ENCODE measurements at regions not wholly inside any gene's neighbourhood (a gene's known extent, or its start where the extent isn't known, plus 50 kb on each side); places are given as distances from the start of the nearest gene placed in this dataset.
"Not testable (repeated sequence)": the region's sequence is repeated elsewhere in the genome, so short reads cannot be mapped to it uniquely, and the experiment has no call there.

GRCh38 chr17:54680410-54680809 lies 220.2 kb upstream of the TOM1L1 start:
- no peaks in the 10 kb centered on the region for H3K9me3 ChIP-seq (ENCODE audit: severe bottlenecking)
- H3K4me3 ChIP-seq (ENCODE audit: severe bottlenecking): no peak overlapping the region
- TF ChIP-seq CTCF (IDR thresholded peaks at IDR 0.05; ENCODE audit: poor library complexity, severe bottlenecking): no peak
- DNase-seq (ENCODE audit: low spot score) (no peak), ATAC-seq (ENCODE audit: low read depth) (no peak)
- H3K4me1 ChIP-seq (ENCODE audit: insufficient read depth, poor library complexity, severe bottlenecking): no peaks in the 10 kb centered on the region
- H3K36me3 ChIP-seq (ENCODE audit: low read depth): no peaks in the 10 kb centered on the region
- peaks cover 3% of the 10 kb centered on the region for H3K27me3 ChIP-seq (ENCODE audit: insufficient read depth, poor library complexity, severe bottlenecking)
- no peak overlapping the region for H3K27ac ChIP-seq (ENCODE audit: poor library complexity, severe bottlenecking)

GRCh38 chr17:54694287-54694887 lies 206.3 kb upstream of the TOM1L1 start:
- H3K4me3 ChIP-seq (ENCODE audit: severe bottlenecking): no peak overlapping the region
- H3K27ac ChIP-seq (ENCODE audit: poor library complexity, severe bottlenecking): no peak overlapping the region
- no peaks in the 10 kb centered on the region for H3K9me3 ChIP-seq (ENCODE audit: severe bottlenecking)
- H3K27me3 ChIP-seq (ENCODE audit: insufficient read depth, poor library complexity, severe bottlenecking): no peaks in the 10 kb centered on the region
- no peaks in the 10 kb centered on the region for H3K36me3 ChIP-seq (ENCODE audit: low read depth)
- TF ChIP-seq CTCF (IDR thresholded peaks at IDR 0.05; ENCODE audit: poor library complexity, severe bottlenecking): no peak
- ATAC-seq (ENCODE audit: low read depth) (no peak), DNase-seq (ENCODE audit: low spot score) (no peak)
- no peaks in the 10 kb centered on the region for H3K4me1 ChIP-seq (ENCODE audit: insufficient read depth, poor library complexity, severe bottlenecking)

GRCh38 chr17:54712798-54713197 lies 187.9 kb upstream of the TOM1L1 start:
- not testable (repeated sequence) for DNase-seq (ENCODE audit: low spot score); ATAC-seq (ENCODE audit: low read depth); H3K36me3 ChIP-seq (ENCODE audit: low read depth); H3K9me3 ChIP-seq (ENCODE audit: severe bottlenecking); H3K4me1 ChIP-seq (ENCODE audit: insufficient read depth, poor library complexity, severe bottlenecking); H3K27ac ChIP-seq (ENCODE audit: poor library complexity, severe bottlenecking); H3K4me3 ChIP-seq (ENCODE audit: severe bottlenecking); H3K27me3 ChIP-seq (ENCODE audit: insufficient read depth, poor library complexity, severe bottlenecking)

GRCh38 chr17:54718286-54718685 lies 182.4 kb upstream of the TOM1L1 start:
- Histone ChIP-seq H3K4me1 (ENCODE audit: insufficient read depth, poor library complexity, severe bottlenecking) (no peaks in the 10 kb centered on the region), H3K27me3 (ENCODE audit: insufficient read depth, poor library complexity, severe bottlenecking) (peaks cover 5% of the 10 kb centered on the region), H3K27ac (ENCODE audit: poor library complexity, severe bottlenecking) (no peak overlapping the region), H3K4me3 (ENCODE audit: severe bottlenecking) (no peak overlapping the region), H3K36me3 (ENCODE audit: low read depth) (no peaks in the 10 kb centered on the region), H3K9me3 (ENCODE audit: severe bottlenecking) (peaks cover 3% of the 10 kb centered on the region)
- TF ChIP-seq CTCF (IDR thresholded peaks at IDR 0.05; ENCODE audit: poor library complexity, severe bottlenecking): no peak
- DNase-seq (ENCODE audit: low spot score) (no peak), ATAC-seq (ENCODE audit: low read depth) (no peak)

GRCh38 chr17:54727624-54728023 lies 173.0 kb upstream of the TOM1L1 start:
- DNase-seq (ENCODE audit: low spot score): no peak
- Histone ChIP-seq H3K4me3 (ENCODE audit: severe bottlenecking) (no peak overlapping the region), H3K9me3 (ENCODE audit: severe bottlenecking) (peaks cover 5% of the 10 kb centered on the region)

More at GRCh38 chr17:54727624-54728023, 173.0 kb upstream of the TOM1L1 start:
- TF ChIP-seq CTCF (IDR thresholded peaks at IDR 0.05; ENCODE audit: poor library complexity, severe bottlenecking): no peak
- Histone ChIP-seq H3K4me1 (ENCODE audit: insufficient read depth, poor library complexity, severe bottlenecking) (no peaks in the 10 kb centered on the region), H3K27ac (ENCODE audit: poor library complexity, severe bottlenecking) (no peak overlapping the region), H3K27me3 (ENCODE audit: insufficient read depth, poor library complexity, severe bottlenecking) (no peaks in the 10 kb centered on the region), H3K36me3 (ENCODE audit: low read depth) (no peaks in the 10 kb centered on the region)
- ATAC-seq (ENCODE audit: low read depth): no peak
